ENCODE measurements at regions not wholly inside any gene's neighbourhood (a gene's known extent, or its start where the extent isn't known, plus 50 kb on each side); places are given as distances from the start of the nearest gene placed in this dataset.

DNA sequence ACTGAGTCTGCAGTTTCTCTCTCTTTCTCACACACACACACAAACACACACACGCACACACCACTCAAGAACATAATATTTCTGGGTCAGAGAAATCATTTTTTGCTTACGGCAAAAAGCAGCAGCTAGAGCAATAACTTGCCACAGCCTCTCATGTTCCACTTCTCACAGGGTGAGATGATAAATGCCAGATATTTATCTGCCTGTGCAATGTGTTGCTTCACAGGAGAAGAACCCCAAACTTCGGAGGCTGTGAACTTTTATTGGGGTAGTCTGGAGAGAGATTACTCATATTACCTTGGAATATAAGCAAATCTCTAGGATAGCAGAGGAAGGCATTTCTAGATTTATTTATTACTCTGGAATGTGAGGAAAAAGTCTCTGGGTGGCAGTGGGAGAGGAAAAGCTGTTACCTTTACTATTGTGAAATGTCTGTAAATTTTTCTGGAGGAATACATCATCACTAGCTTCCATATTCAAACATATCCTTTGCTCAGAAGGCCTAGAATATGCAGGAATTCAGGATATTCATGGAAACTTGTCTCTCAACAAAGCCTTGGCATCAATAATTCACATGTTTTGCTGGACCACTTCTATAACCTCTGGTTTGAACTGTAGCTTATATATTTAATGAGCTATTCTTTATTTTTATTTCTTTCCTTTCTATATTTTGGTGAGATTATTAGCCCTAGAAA, 369.2 kb downstream of the NSUN3 start:
- peak; percentile 4 for DNase-seq

DNA sequence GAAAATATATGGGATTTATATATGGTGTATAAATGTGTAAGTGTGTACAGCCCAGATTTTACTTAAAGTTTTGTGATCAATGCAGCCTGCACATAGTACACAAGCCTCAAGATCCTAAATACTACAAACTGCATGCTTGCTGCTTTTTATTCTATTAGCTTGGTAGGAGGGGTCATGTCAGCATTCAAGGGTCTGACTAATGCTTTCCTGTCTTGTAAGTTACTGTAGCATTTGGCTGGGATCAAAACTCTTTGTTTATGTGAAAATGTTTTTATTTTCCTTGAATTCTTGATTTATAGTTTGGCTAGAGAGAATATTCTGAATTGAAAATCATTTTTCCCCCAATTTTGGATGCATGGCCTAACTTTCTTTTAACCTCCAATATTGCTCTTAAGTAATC, 370.9 kb downstream of the NSUN3 start:
- no peaks in the 10 kb centered on the region for H3K36me3 Mint-ChIP-seq (ENCODE audit: low read depth)
- no peak overlapping the region for H3K27ac Mint-ChIP-seq
- H3K4me3 Mint-ChIP-seq, result no peak overlapping the region
- no peaks in the 10 kb centered on the region for H3K9me3 Mint-ChIP-seq
- H3K27me3 Mint-ChIP-seq (ENCODE audit: insufficient read depth), result no peaks in the 10 kb centered on the region
- no peak for DNase-seq
- TF ChIP-seq, protein P1, sequence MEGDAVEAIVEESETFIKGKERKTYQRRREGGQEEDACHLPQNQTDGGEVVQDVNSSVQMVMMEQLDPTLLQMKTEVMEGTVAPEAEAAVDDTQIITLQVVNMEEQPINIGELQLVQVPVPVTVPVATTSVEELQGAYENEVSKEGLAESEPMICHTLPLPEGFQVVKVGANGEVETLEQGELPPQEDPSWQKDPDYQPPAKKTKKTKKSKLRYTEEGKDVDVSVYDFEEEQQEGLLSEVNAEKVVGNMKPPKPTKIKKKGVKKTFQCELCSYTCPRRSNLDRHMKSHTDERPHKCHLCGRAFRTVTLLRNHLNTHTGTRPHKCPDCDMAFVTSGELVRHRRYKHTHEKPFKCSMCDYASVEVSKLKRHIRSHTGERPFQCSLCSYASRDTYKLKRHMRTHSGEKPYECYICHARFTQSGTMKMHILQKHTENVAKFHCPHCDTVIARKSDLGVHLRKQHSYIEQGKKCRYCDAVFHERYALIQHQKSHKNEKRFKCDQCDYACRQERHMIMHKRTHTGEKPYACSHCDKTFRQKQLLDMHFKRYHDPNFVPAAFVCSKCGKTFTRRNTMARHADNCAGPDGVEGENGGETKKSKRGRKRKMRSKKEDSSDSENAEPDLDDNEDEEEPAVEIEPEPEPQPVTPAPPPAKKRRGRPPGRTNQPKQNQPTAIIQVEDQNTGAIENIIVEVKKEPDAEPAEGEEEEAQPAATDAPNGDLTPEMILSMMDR (IDR thresholded peaks at IDR 0.05), result no peak
- H3K4me1 Mint-ChIP-seq (ENCODE audit: low read depth), result peaks cover 10% of the 10 kb centered on the region

More for the DNA sequence above, 369.2 kb downstream of the NSUN3 start:
- no peaks in the 10 kb centered on the region for H3K9me3 Mint-ChIP-seq
- no peaks in the 10 kb centered on the region; the same call in 1 of the 2 replicates for H3K27me3 Mint-ChIP-seq (ENCODE audit: insufficient read depth)
- H3K36me3 Mint-ChIP-seq (ENCODE audit: low read depth), result no peaks in the 10 kb centered on the region
- H3K27ac Mint-ChIP-seq, result no peak overlapping the region
- no peak overlapping the region for H3K4me3 Mint-ChIP-seq
- H3K4me1 Mint-ChIP-seq (ENCODE audit: low read depth), result peaks cover 10% of the 10 kb centered on the region
- TF ChIP-seq, protein P1 (IDR thresholded peaks at IDR 0.05), result no peak

DNA sequence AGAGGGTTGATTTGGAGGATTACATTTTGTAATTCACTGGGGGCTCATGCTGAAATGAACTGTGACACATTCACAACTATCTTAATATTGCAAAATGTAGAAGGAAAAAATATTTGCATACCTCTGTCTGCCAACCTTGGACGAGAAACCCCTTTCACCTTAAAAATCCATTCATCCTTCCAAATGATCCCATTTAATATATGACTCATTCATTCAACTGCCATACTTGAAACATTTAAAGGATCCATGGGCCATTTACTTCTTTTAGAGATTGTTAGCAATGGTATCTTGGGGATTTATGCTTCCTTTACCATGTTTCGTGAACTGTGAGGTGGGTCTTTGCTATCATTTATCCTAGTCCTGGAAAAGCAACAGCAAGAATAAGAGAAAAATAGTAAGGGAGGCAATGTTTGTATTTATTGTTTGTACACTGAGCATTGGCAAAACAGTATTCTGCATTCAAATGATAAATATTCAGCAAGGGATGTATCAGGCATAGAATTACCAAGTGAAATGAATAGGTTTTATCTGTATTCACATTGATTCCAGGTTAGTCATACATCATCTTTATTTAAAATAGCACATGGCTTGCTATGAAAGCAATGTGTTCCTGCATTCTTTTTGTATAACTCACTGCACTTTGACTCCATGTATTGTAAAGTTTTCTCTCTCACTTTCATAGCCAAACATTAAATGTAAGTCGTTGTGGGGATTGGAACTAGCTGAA, 378.1 kb downstream of the NSUN3 start:
- no peaks in the 10 kb centered on the region for H3K9me3 Mint-ChIP-seq
- H3K4me1 Mint-ChIP-seq (ENCODE audit: low read depth), result peaks cover 26% of the 10 kb centered on the region
- H3K27me3 Mint-ChIP-seq (ENCODE audit: insufficient read depth), result peaks cover 5% of the 10 kb centered on the region
- peak overlapping the region; percentile 25 for H3K4me3 Mint-ChIP-seq
- H3K27ac Mint-ChIP-seq, result peak overlapping the region; percentile 73
- peak; percentile 77 for DNase-seq
- TF ChIP-seq, protein P1 (IDR thresholded peaks at IDR 0.05), result no peak
- H3K36me3 Mint-ChIP-seq (ENCODE audit: low read depth), result no peaks in the 10 kb centered on the region

DNA sequence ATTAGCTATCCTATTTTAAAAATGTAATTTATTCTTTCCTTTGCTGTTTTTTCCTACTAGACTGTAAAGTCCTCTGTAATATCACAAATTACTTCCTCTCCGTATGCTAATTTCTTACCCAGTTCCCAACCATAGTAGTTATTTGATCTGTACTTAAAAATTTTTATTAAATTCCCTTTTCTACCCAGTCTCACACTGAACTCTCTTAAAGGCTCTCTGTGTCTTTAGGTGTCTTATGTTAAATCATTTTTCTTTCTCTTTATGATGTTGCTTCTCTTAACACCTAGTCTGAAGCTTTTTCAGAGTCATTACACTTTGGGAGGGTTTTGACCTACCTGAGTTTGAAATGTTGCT, 378.6 kb downstream of the NSUN3 start:
- Mint-ChIP-seq H3K4me1 (ENCODE audit: low read depth) (peaks cover 26% of the 10 kb centered on the region), H3K9me3 (no peaks in the 10 kb centered on the region), H3K27ac (peak overlapping the region; percentile 73), H3K4me3 (peak overlapping the region; percentile 18; the same call in 1 of the 2 replicates), H3K36me3 (ENCODE audit: low read depth) (no peaks in the 10 kb centered on the region), H3K27me3 (ENCODE audit: insufficient read depth) (peaks cover 5% of the 10 kb centered on the region)
- DNase-seq, result no peak
- TF ChIP-seq, protein P1 (IDR thresholded peaks at IDR 0.05), result no peak

DNA sequence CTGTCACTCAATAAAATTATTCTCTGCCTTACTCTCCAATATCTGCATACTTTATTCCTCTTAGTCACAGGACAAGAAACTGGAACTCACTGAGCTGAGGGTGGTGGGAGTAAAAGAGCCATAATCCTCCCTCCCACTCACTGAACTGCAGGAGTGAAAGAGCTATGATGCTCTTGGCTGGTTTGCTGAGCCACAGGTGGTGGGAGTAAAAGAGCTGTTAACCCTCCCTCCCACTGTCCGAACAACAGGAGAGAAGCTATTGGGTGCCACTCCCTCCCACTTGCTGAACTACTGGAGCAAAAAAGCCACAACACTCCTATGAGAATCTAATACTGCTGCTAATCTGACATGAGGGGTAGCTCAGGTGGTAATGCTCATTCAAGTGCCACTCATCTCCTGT, 391.0 kb downstream of the NSUN3 start:
- no peak overlapping the region for H3K4me3 Mint-ChIP-seq
- no peak for DNase-seq
- H3K27me3 Mint-ChIP-seq (ENCODE audit: insufficient read depth), result no peaks in the 10 kb centered on the region
- no peaks in the 10 kb centered on the region for H3K4me1 Mint-ChIP-seq (ENCODE audit: low read depth)
- H3K36me3 Mint-ChIP-seq (ENCODE audit: low read depth), result no peaks in the 10 kb centered on the region
- H3K9me3 Mint-ChIP-seq, result no peaks in the 10 kb centered on the region
- H3K27ac Mint-ChIP-seq, result no peak overlapping the region
- TF ChIP-seq, protein P1 (IDR thresholded peaks at IDR 0.05), result no peak

Measured in HFFc6 (cell line).